H1 (cell line): ENCODE measurements at regions not wholly inside any gene's neighbourhood (a gene's known extent, or its start where the extent isn't known, plus 50 kb on each side); places are given as distances from the start of the nearest gene placed in this dataset.

Source experiments
- CTCF ChIA-PET: fragments of 300-600 bp; sonication (Branson Sonifier 250); formaldehyde crosslinking; loops from one replicate; lab custom pipeline; 2021; ENCODE audit not compliant: partially characterized antibody; lab: Charles Lee
- POLR2A ChIA-PET: fragments of 300-600 bp; sonication (Branson Sonifier 250); formaldehyde crosslinking; loops from one replicate; lab custom pipeline; 2021; ENCODE audit warnings: inconsistent platforms; ENCODE audit not compliant: partially characterized antibody; lab: Charles Lee
- DNase-seq, 2 experiments: peaks; one replicate each; pipeline versions ENCODE4 v3.0.0 to v3.0.0-alpha.2; 2010 to 2022; ENCODE audit warnings: low spot score in 2 of 2, low read depth in 1 of 2, mixed read lengths in 1 of 2
- FAIRE-seq: peaks from 2 replicates; lab custom pipeline; 2011; peaks lifted over from hg19 to GRCh38; lab: Jason Lieb, UNC
- H2AFZ ChIP-seq: 2 replicates; pipeline ENCODE4 v1.8.1; 2012; ENCODE audit warnings: low read length, inconsistent platforms
- H2AK5ac ChIP-seq: 2 replicates; pipeline ENCODE4 v1.6.1; 2013; ENCODE audit warnings: low read depth, low read length
- H2BK120ac ChIP-seq: replicated peaks from 2 replicates; pipeline ENCODE3; 2013; ENCODE audit warnings: low read depth, low read length, inconsistent platforms
- H2BK12ac ChIP-seq: 2 replicates; pipeline ENCODE4 v1.6.1; 2013; ENCODE audit warnings: low read depth, low read length
- H2BK15ac ChIP-seq: 2 replicates; pipeline ENCODE4 v1.6.1; 2013; ENCODE audit warnings: low read length
- H2BK20ac ChIP-seq: 2 replicates; pipeline ENCODE4 v1.6.1; 2013; ENCODE audit warnings: low read length
- H2BK5ac ChIP-seq: 2 replicates; pipeline ENCODE4 v1.6.1; 2013; ENCODE audit warnings: low read depth, low read length
- H3K14ac ChIP-seq: 2 replicates; pipeline ENCODE4 v1.6.1; 2013; ENCODE audit warnings: inconsistent platforms; ENCODE audit not compliant: insufficient read length
- H3K18ac ChIP-seq: 2 replicates; pipeline ENCODE4 v1.6.1; 2013; ENCODE audit warnings: low read length; ENCODE audit errors: extremely low read depth
- H3K23ac ChIP-seq: 2 replicates; pipeline ENCODE4 v1.6.1; 2013; ENCODE audit warnings: inconsistent platforms; ENCODE audit not compliant: insufficient read length
- H3K23me2 ChIP-seq: 2 replicates; pipeline ENCODE4 v1.6.1; 2013; ENCODE audit warnings: low read depth, low read length
- H3K27ac ChIP-seq: 2 replicates; pipeline ENCODE4 v1.6.1; 2011; ENCODE audit warnings: low read depth, low read length, inconsistent platforms
- H3K27me3 ChIP-seq, 4 experiments: replicated peaks in 1 of 4; 1 replicate in 1 of 4; 2 replicates in 3 of 4; pipeline versions ENCODE4 v1.6.1 to v1.8.1; 2011 to 2013; ENCODE audit warnings: low read length in 3 of 4, mild to moderate bottlenecking in 3 of 4, inconsistent platforms in 2 of 4, mixed read lengths in 2 of 4, moderate library complexity in 1 of 4; ENCODE audit not compliant: control insufficient read depth in 3 of 4, insufficient read depth in 3 of 4; ENCODE audit errors: extremely low read depth in 1 of 4
- H3K36me3 ChIP-seq, 4 experiments: 2 replicates each; pipeline versions ENCODE4 v1.6.1 to v1.8.1; 2011 to 2013; ENCODE audit warnings: mild to moderate bottlenecking in 4 of 4, low read length in 3 of 4, moderate library complexity in 2 of 4, control low read depth in 1 of 4, inconsistent platforms in 1 of 4; ENCODE audit not compliant: insufficient read depth in 4 of 4, control insufficient read depth in 2 of 4
- H3K4ac ChIP-seq: replicated peaks from 2 replicates; pipeline ENCODE3; 2013; ENCODE audit warnings: low read length, low read depth, mixed read lengths, inconsistent platforms; ENCODE audit not compliant: insufficient read length
- H3K4me1 ChIP-seq, 4 experiments: replicated peaks in 1 of 4; 1 replicate in 1 of 4; 2 replicates in 3 of 4; pipeline versions ENCODE4 v1.6.1 to v1.8.1; 2011 to 2013; ENCODE audit warnings: low read length in 3 of 4, inconsistent platforms in 2 of 4, mixed read lengths in 1 of 4; ENCODE audit not compliant: insufficient read depth in 4 of 4, control insufficient read depth in 3 of 4
- H3K4me2 ChIP-seq, 2 experiments: 2 replicates each; pipeline versions ENCODE4 v1.6.1 to v1.8.1; 2011 to 2013; ENCODE audit warnings: low read depth in 2 of 2, low read length in 2 of 2, control low read depth in 1 of 2, inconsistent platforms in 1 of 2, mild to moderate bottlenecking in 1 of 2; ENCODE audit not compliant: insufficient read depth in 1 of 2
- H3K4me3 ChIP-seq, 4 experiments: fragments of 200-600, 300-600 bp in 1 of 4; sonication (generic), shearing (Covaris generic), sonication (Bioruptor Twin) in 1 of 4; 2 replicates each; pipeline versions ENCODE4 v1.5.1 to v1.8.1; 2011 to 2016; ENCODE audit warnings: low read length in 4 of 4, low read depth in 3 of 4, control low read depth in 2 of 4, inconsistent platforms in 2 of 4, mild to moderate bottlenecking in 2 of 4, mixed read lengths in 1 of 4, moderate library complexity in 1 of 4; ENCODE audit not compliant: insufficient read depth in 2 of 4; ENCODE audit errors: extremely low read depth in 1 of 4
- H3K56ac ChIP-seq: replicated peaks from 2 replicates; pipeline ENCODE3; 2013; ENCODE audit warnings: low read depth, mild to moderate bottlenecking, mixed read lengths, low read length, inconsistent platforms; ENCODE audit not compliant: insufficient read length
- H3K79me1 ChIP-seq: 2 replicates; pipeline ENCODE4 v1.6.1; 2013; ENCODE audit warnings: low read depth, low read length, control low read depth
- H3K79me2 ChIP-seq, 2 experiments: 2 replicates each; pipeline versions ENCODE4 v1.6.1 to v1.8.1; 2012 to 2013; ENCODE audit warnings: low read length in 2 of 2, mild to moderate bottlenecking in 2 of 2, inconsistent platforms in 1 of 2; ENCODE audit not compliant: insufficient read depth in 2 of 2, control insufficient read depth in 1 of 2
- H3K9ac ChIP-seq, 4 experiments: replicated peaks in 1 of 4; 1 replicate in 1 of 4; 2 replicates in 3 of 4; pipeline versions ENCODE4 v1.6.1 to v1.8.1; 2011 to 2013; ENCODE audit warnings: low read depth in 3 of 4, low read length in 3 of 4, control low read depth in 2 of 4, mild to moderate bottlenecking in 2 of 4, moderate library complexity in 2 of 4, inconsistent platforms in 1 of 4; ENCODE audit errors: extremely low read depth in 1 of 4
- H3K9me3 ChIP-seq, 2 experiments: 2 replicates each; pipeline versions ENCODE4 v1.6.1 to v1.8.1; 2012 to 2013; ENCODE audit warnings: mild to moderate bottlenecking in 2 of 2, moderate library complexity in 2 of 2, control low read depth in 1 of 2, inconsistent platforms in 1 of 2, low read depth in 1 of 2, low read length in 1 of 2, mixed read lengths in 1 of 2; ENCODE audit not compliant: insufficient read depth in 2 of 2
- H4K20me1 ChIP-seq, 2 experiments: replicated peaks in 1 of 2; 2 replicates each; pipeline versions ENCODE3 to v1.8.1; 2011 to 2013; ENCODE audit warnings: inconsistent platforms in 2 of 2, low read length in 2 of 2, mild to moderate bottlenecking in 1 of 2; ENCODE audit not compliant: insufficient read depth in 2 of 2, control insufficient read depth in 1 of 2
- H4K5ac ChIP-seq: 2 replicates; pipeline ENCODE4 v1.6.1; 2013; ENCODE audit warnings: low read length, low read depth, mixed read lengths, inconsistent platforms; ENCODE audit not compliant: insufficient read length
- H4K8ac ChIP-seq: 2 replicates; pipeline ENCODE4 v1.8.0; 2013; ENCODE audit warnings: mild to moderate bottlenecking, moderate library complexity, low read length, inconsistent platforms; ENCODE audit not compliant: insufficient read depth; ENCODE audit errors: extremely low read depth
- H4K91ac ChIP-seq: replicated peaks from 2 replicates; pipeline ENCODE3; 2013; ENCODE audit warnings: low read length, mixed read lengths, inconsistent platforms; ENCODE audit not compliant: insufficient read length
- CBX5 ChIP-seq: fragments of 300-800, 300-1000 bp; sonication (generic); IDR thresholded peaks from 2 replicates; pipeline ENCODE4 v1.7.1; 2016; ENCODE audit warnings: antibody characterized with exemption, low read length, low read depth
- CTBP2 ChIP-seq: IDR thresholded peaks from 2 replicates; pipeline ENCODE4 v1.7.0; 2011; ENCODE audit warnings: borderline replicate concordance, mild to moderate bottlenecking, moderate library complexity, mixed read lengths, low read length; ENCODE audit not compliant: insufficient read depth, insufficient read length
- KDM4A ChIP-seq: IDR thresholded peaks from one replicate; pipeline ENCODE4 v1.7.1; 2012; ENCODE audit warnings: low read depth, mild to moderate bottlenecking, moderate library complexity, low read length, inconsistent platforms; ENCODE audit not compliant: severe bottlenecking
- POU5F1 ChIP-seq: IDR thresholded peaks from 2 replicates; pipeline ENCODE4 v1.6.1; 2011; ENCODE audit warnings: low read depth, mild to moderate bottlenecking, low read length, moderate library complexity
- SIN3A ChIP-seq, 2 experiments: IDR thresholded peaks in 1 of 2; conservative IDR thresholded peaks in 1 of 2; 2 replicates each; pipeline ENCODE4 v1.6.1; 2011 to 2012; ENCODE audit warnings: low read length in 2 of 2, improper control_type of control experiment in 1 of 2, low read depth in 1 of 2, mild to moderate bottlenecking in 1 of 2
- SIRT6 ChIP-seq: IDR thresholded peaks from one replicate; pipeline ENCODE4 v1.7.1; 2012; ENCODE audit warnings: low read length, inconsistent platforms
- TBP ChIP-seq: IDR thresholded peaks from 2 replicates; pipeline ENCODE4 v1.6.1; 2011; ENCODE audit warnings: low read depth, low read length, improper control_type of control experiment
- YY1 ChIP-seq: IDR thresholded peaks from 2 replicates; pipeline ENCODE4 v1.6.1; 2011; ENCODE audit warnings: low read depth, mild to moderate bottlenecking, low read length
- WGBS, 2 experiments: shearing (Covaris generic) in 1 of 2; methylation state at CpG; one replicate each; pipeline versions ENCODE4 v1.1.6 to v1.1.7; 2013 to 2015; ENCODE audit warnings: low lambda C conversion rate in 2 of 2, mixed read lengths in 2 of 2, inconsistent platforms in 1 of 2, low coverage in 1 of 2, missing lambda C conversion rate in 1 of 2; ENCODE audit not compliant: insufficient replicate concordance in 2 of 2, insufficient coverage in 1 of 2, insufficient read length in 1 of 2; ENCODE audit errors: extremely low coverage in 1 of 2, missing lambda C conversion rate in 1 of 2; 5-methylcytosine and 5-hydroxymethylcytosine counted together
- TF ChIP-seq, protein P1 (sequence below): IDR thresholded peaks from 2 replicates; pipeline ENCODE4 v1.6.1; 2012; ENCODE audit warnings: low read length, inconsistent platforms

- Histone ChIP-seq H4K91ac (no peak overlapping the region), H3K27ac (no peak overlapping the region), H4K8ac (no peak overlapping the region), H2BK5ac (no peak overlapping the region), H3K23ac (no peak overlapping the region), H3K14ac (no peak overlapping the region), H3K4me3 (no peak overlapping the region), H3K36me3 (no peaks in the 10 kb centered on the region), H3K27me3 (no peaks in the 10 kb centered on the region), H3K56ac (no peak overlapping the region), H2AFZ (no peak overlapping the region), H3K9ac (no peak overlapping the region), H3K79me1 (no peaks in the 10 kb centered on the region), H2BK120ac (no peak overlapping the region), H3K18ac (no peak overlapping the region), H2BK20ac (no peak overlapping the region), H2BK12ac (no peak overlapping the region), H3K4ac (no peak overlapping the region), H3K79me2 (no peaks in the 10 kb centered on the region), H4K5ac (no peak overlapping the region), H3K9me3 (no peaks in the 10 kb centered on the region), H3K4me1 (no peaks in the 10 kb centered on the region), H2AK5ac (no peak overlapping the region), H2BK15ac (no peak overlapping the region), H3K4me2 (no peak overlapping the region), H3K23me2 (peaks cover 4% of the 10 kb centered on the region; the same call in 1 of the 2 replicates), H4K20me1 (peaks cover 0 to 2% of the 10 kb centered on the region in 2 experiments)
- 83% methylated on average over 1 of the region's 1 CpG; no CpG with 5 or more reads in 1 of the 2 experiments for WGBS, 2 experiments
- DNase-seq: no peak
- ChIA-PET CTCF (no interaction called here), POLR2A (no interaction called here)
- FAIRE-seq: no peak
- TF ChIP-seq KDM4A (no peak), CTBP2 (no peak), SIRT6 (no peak), POU5F1 (no peak), YY1 (no peak), TBP (no peak), SIN3A (conservative IDR thresholded peaks at IDR 0.05 in 1 of 2, IDR thresholded peaks at IDR 0.05 in 1 of 2; ENCODE audit: low read depth in 1 of 2, low read length in 2 of 2) (no peak), CBX5 (no peak)
- TF ChIP-seq, protein P1, sequence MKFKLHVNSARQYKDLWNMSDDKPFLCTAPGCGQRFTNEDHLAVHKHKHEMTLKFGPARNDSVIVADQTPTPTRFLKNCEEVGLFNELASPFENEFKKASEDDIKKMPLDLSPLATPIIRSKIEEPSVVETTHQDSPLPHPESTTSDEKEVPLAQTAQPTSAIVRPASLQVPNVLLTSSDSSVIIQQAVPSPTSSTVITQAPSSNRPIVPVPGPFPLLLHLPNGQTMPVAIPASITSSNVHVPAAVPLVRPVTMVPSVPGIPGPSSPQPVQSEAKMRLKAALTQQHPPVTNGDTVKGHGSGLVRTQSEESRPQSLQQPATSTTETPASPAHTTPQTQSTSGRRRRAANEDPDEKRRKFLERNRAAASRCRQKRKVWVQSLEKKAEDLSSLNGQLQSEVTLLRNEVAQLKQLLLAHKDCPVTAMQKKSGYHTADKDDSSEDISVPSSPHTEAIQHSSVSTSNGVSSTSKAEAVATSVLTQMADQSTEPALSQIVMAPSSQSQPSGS: no peak
Measured at GRCh38 chr2:129067070-129067469, 748.4 kb upstream of the HS6ST1 start.
